Right cardiac atrium (tissue), 5 donors: ENCODE measurements at regions not wholly inside any gene's neighbourhood (a gene's known extent, or its start where the extent isn't known, plus 50 kb on each side); places are given as distances from the start of the nearest gene placed in this dataset.
A peak's percentile ranks its signal among the peaks of the same experiment; 100 is the strongest.

Experiments used
- ATAC-seq, 2 donors: fragments of 200-7000 bp; cut with Tn5 transposase; one replicate each; pipeline versions ENCODE4 v1.8.0 to v1.9.1; 2020; ENCODE audit warnings: moderate library complexity in 2 of 2, mild to moderate bottlenecking in 1 of 2
- DNase-seq, 3 donors: peaks; one replicate each; pipeline ENCODE4 v3.0.0-alpha.2; 2020
- H3K27ac ChIP-seq: one replicate; pipeline ENCODE4 v1.5.1; 2013; ENCODE audit warnings: mild to moderate bottlenecking, low read length, control low read depth, moderate library complexity
- H3K27me3 ChIP-seq: one replicate; pipeline ENCODE4 v1.6.1; 2013; ENCODE audit not compliant: control insufficient read depth, insufficient read depth
- H3K4me1 ChIP-seq: one replicate; pipeline ENCODE4 v1.6.1; 2013; ENCODE audit warnings: low read length; ENCODE audit not compliant: control insufficient read depth, insufficient read depth
- H3K4me3 ChIP-seq: one replicate; pipeline ENCODE4 v1.5.1; 2013; ENCODE audit warnings: low read length, control low read depth
- H3K9me3 ChIP-seq: one replicate; pipeline ENCODE4 v1.6.1; 2013; ENCODE audit warnings: low read length; ENCODE audit not compliant: control insufficient read depth
- WGBS: extraction: QIAGEN DNeasy Blood & Tissue Kit; methylation state at CpG from one replicate; pipeline ENCODE4 v1.1.7; 2013; 5-methylcytosine and 5-hydroxymethylcytosine counted together
- intact Hi-C, 4 donors: fragments of 100-400 bp; cut with DNase I; formaldehyde crosslinking; loops; one replicate each; pipeline versions ENCODE4 v1.11.0 to v1.14.0; 2022 to 2023
- donor health status: healthy with polysubstance abuse.
- donor health status: DM: no; HTN: yes; CAD: no.
- donor health status: DM: no; HTN: no; CAD: no.
- donor health status: DM: no; HTN: yes; CAD: no; lungs with severe emphysema.
- donor health status: DM: yes; HTN: yes; CAD: no.

- Histone ChIP-seq H3K4me1 (no peaks in the 10 kb centered on the region), H3K27me3 (no peaks in the 10 kb centered on the region), H3K27ac (no peak overlapping the region), H3K9me3 (no peaks in the 10 kb centered on the region), H3K4me3 (no peak overlapping the region)
- DNase-seq: no peak
- intact Hi-C loops: no loop called here
- 63% methylated on average over 4 of the region's 4 CpGs for WGBS
- no peak for ATAC-seq
Measured at GRCh38 chr5:118778941-118779340, 209.4 kb downstream of the DTWD2 start.

- DNase-seq: no peak
- H3K27me3 ChIP-seq: no peaks in the 10 kb centered on the region
- H3K27ac ChIP-seq: no peak overlapping the region
- H3K4me3 ChIP-seq: no peak overlapping the region
- ATAC-seq: no peak
- 80% methylated on average over 3 of the region's 3 CpGs for WGBS
- intact Hi-C loops: no loop called here
- no peaks in the 10 kb centered on the region for H3K9me3 ChIP-seq
- H3K4me1 ChIP-seq: no peaks in the 10 kb centered on the region
Measured at GRCh38 chr5:118777189-118777736, 211.1 kb downstream of the DTWD2 start.

- no peaks in the 10 kb centered on the region for H3K27me3 ChIP-seq
- no peak overlapping the region for H3K4me3 ChIP-seq
- no peak overlapping the region for H3K27ac ChIP-seq
- ATAC-seq: no peak
- no peaks in the 10 kb centered on the region for H3K4me1 ChIP-seq
- no peaks in the 10 kb centered on the region for H3K9me3 ChIP-seq
- intact Hi-C loops: no loop called here
- DNase-seq: no peak
- 89% methylated on average over 1 of the region's 1 CpG for WGBS
Measured at GRCh38 chr5:118776755-118777154, 211.6 kb downstream of the DTWD2 start.

- ATAC-seq (no peak), DNase-seq (no peak)
- intact Hi-C loops: no loop called here
- Histone ChIP-seq H3K9me3 (no peaks in the 10 kb centered on the region), H3K27ac (no peak overlapping the region), H3K4me3 (no peak overlapping the region), H3K4me1 (no peaks in the 10 kb centered on the region), H3K27me3 (no peaks in the 10 kb centered on the region)
- 52% methylated on average over 2 of the region's 2 CpGs for WGBS
Measured at GRCh38 chr5:118775790-118776499, 212.4 kb downstream of the DTWD2 start.

- WGBS: 76% methylated on average over 1 of the region's 1 CpG
- H3K27ac ChIP-seq: no peak overlapping the region
- no peaks in the 10 kb centered on the region for H3K9me3 ChIP-seq
- DNase-seq (no peak), ATAC-seq (no peak)
- H3K4me1 ChIP-seq: no peaks in the 10 kb centered on the region
- H3K4me3 ChIP-seq: no peak overlapping the region
- no peaks in the 10 kb centered on the region for H3K27me3 ChIP-seq
- intact Hi-C loops: no loop called here
Measured at GRCh38 chr5:118768607-118769175, 219.7 kb downstream of the DTWD2 start.

GRCh38 chr5:118762291-118762690, 226.1 kb downstream of the DTWD2 start:
- no peak for ATAC-seq
- intact Hi-C loops: no loop called here
- H3K9me3 ChIP-seq: no peaks in the 10 kb centered on the region
- no peak overlapping the region for H3K4me3 ChIP-seq
- H3K27ac ChIP-seq: no peak overlapping the region
- H3K4me1 ChIP-seq: no peaks in the 10 kb centered on the region
- DNase-seq: peak in 1 of 3 donors; percentile 27
- WGBS: 87% methylated on average over 4 of the region's 4 CpGs
- H3K27me3 ChIP-seq: no peaks in the 10 kb centered on the region

- no peak overlapping the region for H3K4me3 ChIP-seq
- no peaks in the 10 kb centered on the region for H3K9me3 ChIP-seq
- ATAC-seq (no peak), DNase-seq (no peak)
- intact Hi-C loops: no loop called here
- H3K27ac ChIP-seq: no peak overlapping the region
- no peaks in the 10 kb centered on the region for H3K4me1 ChIP-seq
- WGBS: 72% methylated on average over 4 of the region's 4 CpGs
- H3K27me3 ChIP-seq: no peaks in the 10 kb centered on the region
Measured at GRCh38 chr5:118761814-118762213, 226.5 kb downstream of the DTWD2 start.

- no peak for DNase-seq
- 92% methylated on average over 5 of the region's 5 CpGs for WGBS
- no peaks in the 10 kb centered on the region for H3K4me1 ChIP-seq
Measured at GRCh38 chr5:118752969-118753368, 235.4 kb downstream of the DTWD2 start.

GRCh38 chr5:118736396-118736795, 252.0 kb downstream of the DTWD2 start:
- ATAC-seq (no peak), DNase-seq (no peak)
- intact Hi-C loops: no loop called here
- Histone ChIP-seq H3K27me3 (no peaks in the 10 kb centered on the region), H3K4me3 (no peak overlapping the region), H3K4me1 (no peaks in the 10 kb centered on the region), H3K9me3 (no peaks in the 10 kb centered on the region), H3K27ac (no peak overlapping the region)
- 63% methylated on average over 4 of the region's 4 CpGs for WGBS

More at GRCh38 chr5:118752969-118753368, 235.4 kb downstream of the DTWD2 start:
- Histone ChIP-seq H3K27me3 (no peaks in the 10 kb centered on the region), H3K4me3 (no peak overlapping the region), H3K9me3 (no peaks in the 10 kb centered on the region), H3K27ac (no peak overlapping the region)
- intact Hi-C loops: no loop called here
- no peak for ATAC-seq

- DNase-seq (no peak), ATAC-seq (no peak)
- Histone ChIP-seq H3K9me3 (no peaks in the 10 kb centered on the region), H3K4me3 (no peak overlapping the region), H3K27me3 (no peaks in the 10 kb centered on the region), H3K4me1 (no peaks in the 10 kb centered on the region), H3K27ac (no peak overlapping the region)
- intact Hi-C loops: no loop called here
- 87% methylated on average over 3 of the region's 3 CpGs for WGBS
Measured at GRCh38 chr5:118733394-118733793, 255.0 kb downstream of the DTWD2 start.

- no peak for DNase-seq
- Histone ChIP-seq H3K9me3 (no peaks in the 10 kb centered on the region), H3K4me3 (no peak overlapping the region), H3K27ac (no peak overlapping the region), H3K27me3 (no peaks in the 10 kb centered on the region), H3K4me1 (no peaks in the 10 kb centered on the region)
- no peak for ATAC-seq
- 88% methylated on average over 2 of the region's 2 CpGs for WGBS
- intact Hi-C loops: no loop called here
Measured at GRCh38 chr5:118728191-118728590, 260.2 kb downstream of the DTWD2 start.
